ENCODE measurements at regions not wholly inside any gene's neighbourhood (a gene's known extent, or its start where the extent isn't known, plus 50 kb on each side); places are given as distances from the start of the nearest gene placed in this dataset.

DNA sequence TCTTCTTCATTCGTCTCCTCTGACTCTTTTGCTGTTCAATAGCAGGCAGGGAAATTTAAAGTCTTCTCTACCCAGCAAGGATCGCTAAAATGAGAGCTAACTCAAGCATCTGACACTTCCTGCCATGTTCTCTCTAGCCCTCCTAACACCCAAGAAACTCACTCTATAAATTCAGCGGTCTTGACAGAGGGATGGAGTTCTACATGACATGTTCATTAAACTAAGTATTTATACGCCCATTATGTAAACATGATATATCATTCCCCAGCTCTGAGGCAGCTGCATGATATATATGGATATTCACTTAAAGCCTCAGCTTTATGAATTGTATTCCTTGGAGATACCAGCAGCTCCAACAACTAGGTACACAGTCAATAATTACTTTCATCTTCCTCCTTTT is 231.0 kb downstream of the METTL4 start:
- DNase-seq = no peak

DNA sequence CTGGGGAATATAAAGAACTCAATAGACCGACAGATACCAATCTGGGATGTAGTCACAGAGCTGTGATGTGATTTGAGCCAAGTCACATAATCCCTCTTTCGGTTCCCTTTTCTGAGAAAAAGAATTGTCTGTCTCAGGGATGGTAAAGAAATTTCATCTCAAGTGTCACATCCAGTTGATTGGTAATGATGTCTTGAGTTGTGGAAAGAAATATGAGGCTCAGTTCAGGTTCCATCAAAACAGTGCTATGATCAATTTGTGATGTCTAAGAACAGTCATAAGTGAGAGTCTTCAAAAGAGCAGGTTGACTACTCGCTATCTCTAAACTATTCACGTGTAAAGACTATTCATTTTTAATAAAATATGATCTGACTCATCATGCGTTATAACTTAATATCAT is 223.3 kb downstream of the METTL4 start:
- no peak for DNase-seq

DNA sequence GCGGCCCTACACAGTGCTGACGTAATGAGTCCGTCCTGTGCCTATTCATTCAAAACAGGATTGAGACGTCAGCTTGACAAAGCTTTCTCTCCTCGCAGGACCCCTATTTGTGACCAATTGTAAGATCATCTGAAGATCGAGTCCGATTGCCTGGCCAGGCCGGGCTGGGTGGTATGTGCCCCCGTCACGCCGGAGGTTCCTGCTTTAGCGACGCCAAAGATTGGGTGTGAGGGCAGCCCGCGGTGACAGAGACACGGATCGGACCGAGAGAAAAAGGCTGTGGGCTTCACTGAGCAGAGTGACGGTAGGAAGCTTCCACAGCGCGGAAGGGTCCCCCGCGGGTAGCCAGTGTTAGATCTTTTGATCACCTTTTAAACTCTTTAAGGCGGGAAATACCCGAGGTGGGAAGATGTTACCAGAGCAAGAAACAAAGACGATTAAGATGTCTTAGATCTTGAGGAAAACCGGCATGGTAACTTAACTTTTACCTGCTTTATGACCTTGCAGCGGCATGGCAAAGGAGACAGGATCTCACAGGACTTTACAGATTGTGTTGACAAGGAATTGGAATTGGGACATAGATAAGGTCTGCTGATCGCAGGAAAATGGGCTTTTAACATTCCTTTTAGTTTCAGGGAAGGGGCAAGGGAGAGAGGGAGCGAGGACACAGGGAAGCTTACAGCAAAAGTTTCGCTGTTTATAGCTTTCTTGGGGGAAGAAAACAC is 220.0 kb downstream of the METTL4 start:
- no peak for DNase-seq

DNA sequence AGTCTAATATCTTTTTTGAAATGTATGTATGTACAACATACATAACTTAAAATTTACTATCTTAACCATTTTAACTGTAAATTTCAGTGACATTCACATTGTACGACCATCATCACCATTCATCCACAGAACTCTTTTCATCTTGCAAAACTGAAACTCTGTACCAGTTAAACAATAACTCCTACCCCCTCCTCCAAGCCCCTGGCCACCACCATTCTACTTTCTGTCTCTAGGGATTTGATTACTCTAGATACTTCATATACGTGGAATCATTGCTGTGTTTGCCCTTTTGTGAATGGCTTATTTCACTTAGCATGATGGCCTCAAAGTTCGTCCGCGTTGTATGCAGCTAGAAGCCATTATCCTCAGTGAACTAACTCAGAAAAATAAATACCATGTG is 217.0 kb downstream of the METTL4 start:
- DNase-seq = no peak

DNA sequence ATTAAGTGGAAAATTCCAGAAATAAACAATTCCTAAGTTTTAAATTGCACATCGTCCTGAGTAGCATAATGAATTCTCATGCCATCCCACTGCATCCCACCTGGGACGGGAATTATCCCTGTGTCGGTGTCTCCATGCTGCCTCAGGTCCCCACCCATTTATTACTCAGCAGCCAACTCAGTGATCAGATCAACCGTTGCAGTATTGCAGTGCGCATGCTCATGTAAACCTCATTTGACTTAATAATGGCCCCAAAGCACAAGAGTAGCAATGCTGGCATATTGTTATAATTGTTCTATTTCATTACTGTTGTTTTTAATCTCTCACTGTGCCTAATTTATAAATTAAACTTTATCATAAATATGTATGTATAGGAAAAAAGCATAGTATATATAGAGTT is 214.4 kb downstream of the METTL4 start:
- DNase-seq = no peak

DNA sequence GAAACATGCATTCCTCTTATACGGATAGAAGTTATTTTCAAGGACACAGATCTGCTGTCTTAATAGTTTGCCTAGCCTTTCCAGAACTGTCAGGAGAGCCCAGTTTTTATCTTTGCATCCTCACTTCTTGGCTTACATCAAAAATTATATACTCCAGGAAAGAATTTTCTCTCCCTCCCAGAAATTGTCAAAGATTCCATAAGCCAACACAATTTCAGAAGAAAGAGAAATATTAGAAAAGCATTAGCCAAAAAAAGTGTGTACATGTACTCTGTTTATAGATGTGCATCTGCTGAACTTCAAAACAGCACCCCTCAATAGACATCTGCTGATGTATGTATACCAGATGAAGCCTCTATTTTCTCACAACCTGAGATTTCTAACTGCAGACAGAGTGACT is 210.4 kb downstream of the METTL4 start:
- DNase-seq = no peak

DNA sequence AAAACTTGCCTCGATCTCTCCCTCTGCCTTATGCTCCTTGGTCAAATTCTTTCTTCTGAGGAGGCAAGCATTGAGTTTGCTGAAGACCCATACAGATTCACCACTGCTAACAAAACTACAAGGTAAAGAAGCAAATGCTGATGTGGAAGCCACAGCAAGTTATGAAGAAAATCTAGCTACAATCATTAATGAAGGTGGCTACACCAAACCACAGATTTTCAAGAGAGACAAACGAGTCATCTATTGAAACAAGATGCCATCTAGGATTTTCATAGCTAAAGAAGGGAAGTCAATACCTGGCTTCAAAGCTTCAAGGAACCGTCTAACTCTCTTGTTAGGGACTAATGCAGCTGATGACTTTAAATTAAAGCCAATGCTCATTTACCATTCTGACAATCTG is 203.2 kb downstream of the METTL4 start:
- DNase-seq = no peak

DNA sequence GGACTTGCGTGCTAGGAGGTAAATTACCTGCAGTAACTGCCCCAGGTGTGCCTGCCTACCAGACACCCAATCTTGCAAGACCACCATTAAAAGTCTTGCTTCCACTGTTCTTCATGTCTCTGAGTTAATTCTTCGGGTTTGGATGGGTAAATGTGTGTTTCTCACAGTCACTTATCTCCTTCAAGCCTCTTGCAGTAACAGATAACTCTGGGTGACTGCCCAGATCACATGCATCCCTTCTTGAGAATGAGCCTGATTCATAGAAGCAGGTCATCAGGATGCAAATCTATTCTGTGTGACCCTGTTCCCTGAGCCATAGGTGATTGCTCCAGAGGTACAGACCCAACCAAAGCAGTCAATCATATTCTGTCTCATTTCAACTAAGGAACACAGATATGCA is 194.6 kb downstream of the METTL4 start:
- no peak for DNase-seq

DNA sequence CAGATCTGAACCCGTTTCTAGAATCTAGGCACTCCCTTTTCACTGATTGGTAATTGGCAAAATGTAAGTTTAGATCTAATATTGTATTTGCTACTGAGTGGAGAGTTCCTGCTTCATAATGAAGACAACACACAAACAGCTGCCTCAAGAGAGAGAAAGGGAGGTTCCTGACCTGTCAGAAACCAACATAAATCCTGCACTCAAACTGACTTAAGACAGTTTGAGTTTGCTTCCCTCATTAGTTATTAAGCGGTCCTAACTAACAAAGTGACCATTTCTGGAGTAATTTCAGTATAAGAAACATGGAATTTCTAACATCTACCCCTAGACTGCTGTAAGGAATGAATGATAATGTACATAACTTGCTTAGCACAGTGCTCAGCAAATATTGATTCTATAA is 191.2 kb downstream of the METTL4 start:
- DNase-seq = no peak

DNA sequence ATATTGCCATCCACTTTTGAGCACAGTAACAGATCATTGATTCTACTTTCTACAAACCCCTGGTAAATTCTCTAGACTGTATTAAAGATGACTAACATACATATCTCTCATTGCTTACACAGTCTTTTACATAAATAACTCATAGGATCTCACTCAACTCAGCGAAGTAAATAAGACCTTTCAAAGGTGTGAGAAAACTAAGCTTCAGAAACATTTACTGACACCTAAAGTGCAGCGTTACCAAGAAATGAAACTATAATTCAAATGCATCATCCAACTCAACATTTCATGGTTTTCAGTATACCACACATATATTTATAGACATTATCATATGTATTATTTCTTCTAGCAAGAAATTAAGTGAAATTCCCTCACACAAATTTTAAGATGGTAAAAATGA is 189.8 kb downstream of the METTL4 start:
- DNase-seq = no peak

DNA sequence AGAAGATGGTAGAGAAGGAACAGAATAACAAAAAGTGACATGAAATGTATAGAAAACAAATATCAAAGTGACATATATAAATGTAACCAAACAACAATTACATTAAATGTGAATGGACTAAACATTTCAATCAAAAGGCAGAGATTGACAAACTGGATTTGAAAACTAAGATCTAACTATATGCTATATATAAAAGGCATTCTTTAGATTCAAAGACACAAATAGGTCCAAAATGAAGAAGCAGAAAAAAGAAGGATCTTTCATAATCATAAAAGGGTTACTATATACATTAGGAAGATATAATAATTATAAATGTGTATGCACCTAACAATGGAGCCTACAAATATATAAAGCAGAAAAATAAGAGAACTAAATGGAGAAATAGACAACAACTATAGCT is 183.7 kb downstream of the METTL4 start:
- no peak for DNase-seq

DNA sequence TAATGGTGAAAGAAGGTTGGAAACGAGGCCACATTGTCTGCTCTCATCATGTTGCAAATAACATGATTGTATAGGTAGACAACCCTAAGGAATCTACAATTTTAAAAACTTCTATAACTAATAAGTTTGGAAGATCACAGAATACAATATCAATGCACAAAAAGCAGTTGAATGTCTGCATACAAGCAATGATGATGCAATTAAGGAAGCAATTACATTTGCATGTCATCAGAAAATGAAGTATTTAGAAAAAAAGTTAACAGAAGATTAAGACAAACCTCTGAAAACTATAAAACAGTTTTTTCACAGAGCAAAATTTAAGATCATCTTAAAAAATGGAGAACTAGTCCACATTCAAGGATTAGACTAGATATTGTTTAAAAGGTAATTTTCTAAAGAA is 181.1 kb downstream of the METTL4 start:
- DNase-seq = no peak

DNA sequence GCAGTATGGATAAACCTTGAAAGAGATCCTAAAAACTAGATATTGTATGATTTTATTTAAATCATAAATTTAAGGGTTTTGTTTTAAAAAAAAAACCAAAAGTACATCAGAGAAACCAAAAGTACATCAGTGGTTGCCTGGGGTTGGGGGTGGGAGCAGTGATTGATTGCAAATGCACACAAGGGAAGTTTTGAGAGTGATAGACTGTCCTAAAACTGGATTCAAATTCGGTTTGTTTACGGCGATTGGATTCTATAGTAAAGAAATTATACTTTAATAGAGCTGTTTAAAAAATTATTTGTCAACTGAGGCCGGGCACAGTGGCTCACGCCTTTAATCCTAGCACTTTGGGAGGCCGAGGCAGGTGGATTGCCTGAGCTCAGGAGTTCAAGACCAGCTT is 179.8 kb downstream of the METTL4 start:
- no peak for DNase-seq

DNA sequence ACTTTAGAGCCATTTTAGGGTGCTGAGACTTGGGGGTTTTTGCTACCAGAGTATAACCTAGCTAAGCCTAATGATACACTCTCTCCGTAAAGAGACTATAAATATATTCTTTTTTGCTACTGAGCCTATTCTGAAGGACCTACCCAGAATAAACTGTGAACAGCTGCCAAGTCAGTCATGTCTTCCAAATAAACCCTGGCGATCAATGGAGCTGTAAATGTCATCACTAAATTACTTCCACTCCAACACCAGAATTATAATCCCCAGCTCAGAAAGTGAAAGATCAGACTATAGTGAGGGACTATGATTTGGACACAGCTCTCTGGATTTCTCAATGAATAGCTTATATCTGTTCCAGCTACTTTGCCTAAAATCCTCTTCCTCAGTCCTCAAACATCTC is 178.9 kb downstream of the METTL4 start:
- DNase-seq = no peak

DNA sequence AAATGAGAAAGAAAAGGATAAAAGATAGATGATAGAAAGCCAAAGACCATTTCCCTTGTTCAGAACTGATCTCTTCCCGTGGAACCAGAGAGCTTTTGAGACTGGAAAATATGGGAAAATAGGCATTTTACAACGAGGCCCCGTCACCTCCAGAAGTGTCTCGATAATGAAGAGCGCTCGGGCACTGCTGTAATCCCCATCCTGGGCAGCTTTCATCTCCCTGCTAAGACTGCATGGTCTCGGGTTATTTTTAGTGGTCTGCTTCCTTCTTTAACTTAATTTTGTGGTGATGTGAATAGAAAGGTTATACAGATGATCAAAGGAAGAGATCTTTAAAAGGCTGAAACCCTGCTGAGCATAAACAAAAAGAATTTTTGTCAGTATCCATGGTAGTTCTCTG is 176.6 kb downstream of the METTL4 start:
- DNase-seq = no peak

DNA sequence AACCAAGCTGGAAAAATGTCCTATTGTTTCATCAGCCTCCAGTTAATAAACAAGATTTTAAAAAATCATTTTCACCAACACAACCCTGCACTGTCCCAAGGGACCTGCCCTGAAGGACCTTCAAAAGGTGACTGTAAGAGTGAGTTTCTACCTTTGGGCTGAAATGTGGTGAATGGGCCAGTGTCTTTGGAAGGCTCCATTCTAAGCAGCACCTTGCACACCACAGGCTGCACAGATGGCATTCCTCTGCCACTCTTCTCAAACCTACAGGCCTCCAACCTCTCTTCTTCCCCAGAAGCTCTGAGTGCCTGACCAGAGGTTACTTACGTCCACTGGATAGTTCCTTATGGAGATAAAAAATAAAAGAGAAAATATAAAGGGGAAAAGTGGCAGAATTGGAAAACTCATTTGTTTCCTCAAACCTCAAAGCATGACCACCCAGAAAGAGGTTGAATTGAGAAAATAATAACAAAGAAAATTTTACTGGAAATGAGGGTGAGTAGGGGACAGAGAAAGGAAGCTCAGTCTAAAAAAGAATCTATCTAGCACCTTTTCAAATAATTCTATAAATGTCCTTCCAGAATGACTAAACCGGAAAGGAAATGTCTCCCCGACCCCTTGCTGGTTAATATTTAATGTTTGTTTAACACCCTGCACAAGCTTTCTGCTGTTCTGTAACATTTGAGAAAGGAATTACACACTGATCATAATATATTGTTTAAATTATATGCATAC is 175.7 kb downstream of the METTL4 start:
- no peak for DNase-seq

DNA sequence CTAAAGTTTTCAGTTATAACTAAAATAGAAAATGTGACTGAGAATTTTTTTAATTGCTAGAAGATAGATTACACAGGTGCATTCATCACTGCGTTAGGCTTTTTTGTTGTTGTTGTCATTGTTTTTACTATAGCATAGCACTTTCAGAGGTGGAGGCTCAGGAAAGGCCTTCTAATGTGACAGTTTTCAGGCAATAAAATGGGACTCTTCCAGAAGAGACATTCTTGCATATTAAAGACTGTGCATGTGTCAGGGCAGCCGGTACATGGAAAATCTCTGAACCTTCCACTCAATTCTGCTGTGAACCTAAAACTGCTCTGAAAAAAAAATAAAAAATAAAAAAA is 175.2 kb downstream of the METTL4 start:
- no peak for DNase-seq

DNA sequence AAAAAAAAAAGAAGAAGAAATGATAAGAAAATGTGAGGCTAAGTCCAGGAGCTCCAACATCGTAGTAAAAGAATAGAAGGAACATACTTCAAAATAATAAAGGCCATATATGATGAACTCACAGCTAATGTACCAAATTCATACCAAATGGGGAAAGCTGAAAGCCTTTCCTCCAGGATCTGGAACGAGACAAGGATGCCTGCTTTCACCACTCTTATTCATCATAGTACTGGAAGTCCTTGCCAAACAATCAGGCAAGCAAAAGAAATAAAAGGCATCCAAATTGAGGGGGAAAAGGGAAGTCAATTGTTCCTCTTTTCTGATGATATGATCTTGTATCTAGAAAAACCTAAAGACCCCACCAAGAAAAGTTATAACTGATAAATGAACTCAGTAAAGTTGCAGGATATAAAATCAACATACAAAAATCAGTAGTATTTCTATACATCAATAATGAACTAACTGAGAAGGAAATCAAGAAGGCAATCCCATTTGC is 170.6 kb downstream of the METTL4 start:
- no peak for DNase-seq

DNA sequence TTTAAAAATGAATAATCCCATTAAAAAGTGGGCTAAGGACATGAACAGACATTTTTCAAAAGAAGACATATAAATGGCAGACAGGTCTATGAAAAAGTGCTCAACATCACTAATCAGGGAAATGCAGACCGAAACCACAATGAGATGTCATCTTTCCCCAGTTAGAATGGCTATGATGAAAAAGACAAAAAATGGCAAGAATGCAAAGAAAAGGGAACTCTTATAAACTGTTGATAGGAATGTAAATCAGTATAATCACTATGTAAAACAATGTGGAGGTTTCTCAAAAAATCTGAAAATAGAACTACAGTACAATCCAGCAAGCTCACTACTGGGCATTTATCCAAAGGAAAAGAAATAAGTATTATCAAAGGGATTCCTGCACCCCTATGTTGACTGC is 169.2 kb downstream of the METTL4 start:
- no peak for DNase-seq

DNA sequence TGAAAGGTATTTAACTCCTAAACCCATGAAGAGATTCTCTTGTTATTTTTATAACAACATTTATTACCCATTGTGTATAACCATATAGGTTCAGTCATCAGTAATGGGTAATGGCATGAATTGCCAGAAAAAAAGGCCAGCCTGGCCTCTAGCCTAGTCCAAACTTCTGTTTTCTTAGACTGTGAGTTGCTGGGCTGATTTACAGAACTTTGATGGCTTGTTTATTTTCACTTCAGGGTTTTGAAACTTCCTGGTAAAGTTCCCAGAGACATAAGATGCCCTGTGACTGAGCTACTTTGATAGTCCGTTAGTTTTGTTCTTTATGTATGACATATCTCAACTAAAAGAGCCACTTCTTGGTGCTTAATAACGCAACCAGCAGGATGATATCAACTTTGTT is 164.8 kb downstream of the METTL4 start:
- DNase-seq = no peak

DNA sequence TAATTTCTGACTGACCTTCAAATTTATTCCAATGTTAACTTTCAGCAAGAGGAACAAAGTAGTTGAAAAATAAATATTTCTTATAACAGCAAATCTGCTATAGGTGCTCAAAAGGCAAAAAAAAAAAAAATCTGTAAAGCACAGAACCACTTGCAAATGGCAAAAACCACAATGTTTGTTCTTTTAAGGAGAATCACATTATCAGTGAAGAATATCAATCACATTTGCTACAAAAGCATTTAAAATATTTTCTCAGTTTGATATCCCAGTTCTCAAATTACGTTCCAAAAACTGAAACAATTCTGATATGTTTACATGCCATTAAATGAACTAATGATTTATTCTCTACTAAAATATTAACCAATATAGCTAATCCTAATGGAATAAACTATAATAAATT is 163.3 kb downstream of the METTL4 start:
- no peak for DNase-seq

DNA sequence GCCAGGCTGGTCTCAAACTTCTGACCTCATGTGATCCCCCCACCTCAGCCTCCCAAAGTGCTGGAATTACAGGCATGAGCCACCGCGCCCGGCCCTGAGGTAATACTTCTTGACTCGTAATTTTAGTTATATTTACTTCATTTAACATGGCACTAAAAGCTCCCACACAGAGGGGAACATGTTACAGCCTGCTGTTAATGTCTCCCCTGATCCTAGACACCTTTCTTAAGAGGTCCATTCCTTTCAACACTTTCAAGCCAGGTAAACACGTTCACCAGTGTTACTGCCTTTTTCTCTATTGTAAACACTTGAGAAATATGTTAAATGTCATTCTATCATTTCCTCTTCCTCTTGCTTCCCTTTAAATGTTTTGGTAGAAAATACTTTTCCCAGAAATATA is 161.4 kb downstream of the METTL4 start:
- no peak for DNase-seq

DNA sequence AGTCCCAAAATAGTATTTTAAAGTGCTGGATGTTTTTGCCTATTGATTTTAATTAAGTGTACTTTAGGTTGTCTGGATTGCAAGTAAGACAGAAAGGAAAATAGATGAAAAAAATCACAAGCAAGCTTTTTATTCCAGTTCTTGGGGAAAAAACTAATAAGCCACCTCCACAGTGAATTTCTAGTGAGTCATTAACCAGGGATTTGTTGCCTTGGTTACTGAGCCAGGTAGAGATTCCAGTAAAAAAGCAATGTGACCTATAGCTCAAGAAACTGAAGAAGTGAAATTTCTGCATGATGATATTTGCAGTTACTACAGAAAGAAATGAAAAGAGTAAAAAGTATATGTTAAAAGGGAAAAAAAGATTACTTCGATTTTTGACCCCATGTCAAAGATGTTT is 160.6 kb downstream of the METTL4 start:
- DNase-seq = no peak

DNA sequence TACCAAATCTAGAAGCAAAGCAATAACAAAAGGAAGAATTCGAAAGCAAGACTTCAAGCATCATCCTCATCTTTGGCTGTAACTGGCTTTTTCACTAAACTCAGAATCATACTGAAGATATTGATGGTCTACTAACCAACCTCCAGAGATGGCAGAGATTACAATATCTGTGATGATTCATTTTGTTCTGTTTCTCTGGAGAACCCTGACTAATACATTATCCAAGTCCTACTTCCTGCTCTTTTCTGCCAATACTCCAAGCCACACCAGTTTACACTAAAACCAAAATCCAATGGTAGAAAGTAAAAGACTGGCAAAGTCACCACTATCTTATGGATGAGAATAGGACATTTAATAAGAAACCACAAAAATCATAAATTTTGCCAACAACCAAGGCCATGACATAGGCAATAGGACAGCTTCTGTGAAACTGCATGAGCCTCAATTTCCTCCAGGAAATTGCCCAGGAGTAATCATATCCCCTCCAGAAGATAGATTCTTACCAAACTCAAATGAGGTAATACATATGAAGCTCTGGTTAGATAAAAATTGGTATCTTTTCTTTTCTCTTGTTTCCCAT is 159.8 kb downstream of the METTL4 start:
- DNase-seq = no peak

DNA sequence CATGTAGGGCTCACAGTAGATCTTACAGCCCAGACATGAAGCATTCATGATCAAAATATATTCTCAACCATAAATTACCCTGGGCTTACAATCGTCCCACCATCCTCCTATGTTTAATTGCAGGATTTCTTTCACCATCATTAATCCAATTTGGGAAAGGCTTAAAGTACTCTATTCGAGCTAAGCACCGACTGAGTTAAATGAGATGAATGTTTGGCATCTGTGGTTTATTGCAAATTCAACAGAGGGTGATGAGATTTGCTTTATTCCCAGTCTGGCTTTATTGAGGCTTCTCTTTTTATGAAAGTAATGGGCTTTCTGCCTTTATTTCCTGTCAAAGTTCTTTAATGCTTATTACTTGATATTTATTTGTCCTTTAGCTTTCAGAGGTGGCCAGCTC is 159.0 kb downstream of the METTL4 start:
- no peak for DNase-seq

All from NCI-H345 (cell line).